ENCODE measurements at regions not wholly inside any gene's neighbourhood (a gene's known extent, or its start where the extent isn't known, plus 50 kb on each side); places are given as distances from the start of the nearest gene placed in this dataset.

DNA sequence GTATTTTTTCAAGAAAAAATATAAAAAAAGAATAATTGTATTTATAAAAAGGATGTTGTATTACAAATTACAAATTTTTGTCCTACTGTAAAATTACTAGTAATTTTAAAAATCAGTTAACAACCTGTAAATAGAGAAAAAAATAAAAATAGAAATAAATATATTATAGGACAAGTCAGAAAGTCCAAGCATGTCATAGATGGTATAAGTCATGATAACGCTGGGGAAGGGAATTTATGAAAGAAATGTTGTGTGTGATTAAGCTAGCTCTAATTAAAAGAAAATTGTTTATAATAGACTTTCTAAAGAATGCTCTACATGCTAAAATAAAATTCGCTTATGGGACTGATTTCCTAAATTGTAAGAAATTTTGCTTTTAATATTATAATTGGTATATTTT is 2329.9 kb downstream of the ARAP2 start:
- TF ChIP-seq, protein P1, sequence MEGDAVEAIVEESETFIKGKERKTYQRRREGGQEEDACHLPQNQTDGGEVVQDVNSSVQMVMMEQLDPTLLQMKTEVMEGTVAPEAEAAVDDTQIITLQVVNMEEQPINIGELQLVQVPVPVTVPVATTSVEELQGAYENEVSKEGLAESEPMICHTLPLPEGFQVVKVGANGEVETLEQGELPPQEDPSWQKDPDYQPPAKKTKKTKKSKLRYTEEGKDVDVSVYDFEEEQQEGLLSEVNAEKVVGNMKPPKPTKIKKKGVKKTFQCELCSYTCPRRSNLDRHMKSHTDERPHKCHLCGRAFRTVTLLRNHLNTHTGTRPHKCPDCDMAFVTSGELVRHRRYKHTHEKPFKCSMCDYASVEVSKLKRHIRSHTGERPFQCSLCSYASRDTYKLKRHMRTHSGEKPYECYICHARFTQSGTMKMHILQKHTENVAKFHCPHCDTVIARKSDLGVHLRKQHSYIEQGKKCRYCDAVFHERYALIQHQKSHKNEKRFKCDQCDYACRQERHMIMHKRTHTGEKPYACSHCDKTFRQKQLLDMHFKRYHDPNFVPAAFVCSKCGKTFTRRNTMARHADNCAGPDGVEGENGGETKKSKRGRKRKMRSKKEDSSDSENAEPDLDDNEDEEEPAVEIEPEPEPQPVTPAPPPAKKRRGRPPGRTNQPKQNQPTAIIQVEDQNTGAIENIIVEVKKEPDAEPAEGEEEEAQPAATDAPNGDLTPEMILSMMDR (IDR thresholded peaks at IDR 0.05; ENCODE audit: control extremely low read depth in 1 of 3, insufficient read depth in 1 of 3, low read depth in 1 of 3, low read length in 3 of 3), result no peak
- no peak for TF ChIP-seq POLR2A (IDR thresholded peaks at IDR 0.05; ENCODE audit: control extremely low read depth in 1 of 2, low read depth in 2 of 2, low read length in 2 of 2)
- no peak for TF ChIP-seq JUND (IDR thresholded peaks at IDR 0.05; ENCODE audit: low read length)
- no peak for TF ChIP-seq HDAC2 (IDR thresholded peaks at IDR 0.05; ENCODE audit: borderline replicate concordance in 1 of 2, low read depth in 2 of 2, low read length in 2 of 2)
- no peak for TF ChIP-seq TBP (IDR thresholded peaks at IDR 0.05; ENCODE audit: low read depth, low read length)
- no peak for TF ChIP-seq ATF3 (IDR thresholded peaks at IDR 0.05; ENCODE audit: insufficient read depth, low read depth, low read length)
- TF ChIP-seq, protein P2, sequence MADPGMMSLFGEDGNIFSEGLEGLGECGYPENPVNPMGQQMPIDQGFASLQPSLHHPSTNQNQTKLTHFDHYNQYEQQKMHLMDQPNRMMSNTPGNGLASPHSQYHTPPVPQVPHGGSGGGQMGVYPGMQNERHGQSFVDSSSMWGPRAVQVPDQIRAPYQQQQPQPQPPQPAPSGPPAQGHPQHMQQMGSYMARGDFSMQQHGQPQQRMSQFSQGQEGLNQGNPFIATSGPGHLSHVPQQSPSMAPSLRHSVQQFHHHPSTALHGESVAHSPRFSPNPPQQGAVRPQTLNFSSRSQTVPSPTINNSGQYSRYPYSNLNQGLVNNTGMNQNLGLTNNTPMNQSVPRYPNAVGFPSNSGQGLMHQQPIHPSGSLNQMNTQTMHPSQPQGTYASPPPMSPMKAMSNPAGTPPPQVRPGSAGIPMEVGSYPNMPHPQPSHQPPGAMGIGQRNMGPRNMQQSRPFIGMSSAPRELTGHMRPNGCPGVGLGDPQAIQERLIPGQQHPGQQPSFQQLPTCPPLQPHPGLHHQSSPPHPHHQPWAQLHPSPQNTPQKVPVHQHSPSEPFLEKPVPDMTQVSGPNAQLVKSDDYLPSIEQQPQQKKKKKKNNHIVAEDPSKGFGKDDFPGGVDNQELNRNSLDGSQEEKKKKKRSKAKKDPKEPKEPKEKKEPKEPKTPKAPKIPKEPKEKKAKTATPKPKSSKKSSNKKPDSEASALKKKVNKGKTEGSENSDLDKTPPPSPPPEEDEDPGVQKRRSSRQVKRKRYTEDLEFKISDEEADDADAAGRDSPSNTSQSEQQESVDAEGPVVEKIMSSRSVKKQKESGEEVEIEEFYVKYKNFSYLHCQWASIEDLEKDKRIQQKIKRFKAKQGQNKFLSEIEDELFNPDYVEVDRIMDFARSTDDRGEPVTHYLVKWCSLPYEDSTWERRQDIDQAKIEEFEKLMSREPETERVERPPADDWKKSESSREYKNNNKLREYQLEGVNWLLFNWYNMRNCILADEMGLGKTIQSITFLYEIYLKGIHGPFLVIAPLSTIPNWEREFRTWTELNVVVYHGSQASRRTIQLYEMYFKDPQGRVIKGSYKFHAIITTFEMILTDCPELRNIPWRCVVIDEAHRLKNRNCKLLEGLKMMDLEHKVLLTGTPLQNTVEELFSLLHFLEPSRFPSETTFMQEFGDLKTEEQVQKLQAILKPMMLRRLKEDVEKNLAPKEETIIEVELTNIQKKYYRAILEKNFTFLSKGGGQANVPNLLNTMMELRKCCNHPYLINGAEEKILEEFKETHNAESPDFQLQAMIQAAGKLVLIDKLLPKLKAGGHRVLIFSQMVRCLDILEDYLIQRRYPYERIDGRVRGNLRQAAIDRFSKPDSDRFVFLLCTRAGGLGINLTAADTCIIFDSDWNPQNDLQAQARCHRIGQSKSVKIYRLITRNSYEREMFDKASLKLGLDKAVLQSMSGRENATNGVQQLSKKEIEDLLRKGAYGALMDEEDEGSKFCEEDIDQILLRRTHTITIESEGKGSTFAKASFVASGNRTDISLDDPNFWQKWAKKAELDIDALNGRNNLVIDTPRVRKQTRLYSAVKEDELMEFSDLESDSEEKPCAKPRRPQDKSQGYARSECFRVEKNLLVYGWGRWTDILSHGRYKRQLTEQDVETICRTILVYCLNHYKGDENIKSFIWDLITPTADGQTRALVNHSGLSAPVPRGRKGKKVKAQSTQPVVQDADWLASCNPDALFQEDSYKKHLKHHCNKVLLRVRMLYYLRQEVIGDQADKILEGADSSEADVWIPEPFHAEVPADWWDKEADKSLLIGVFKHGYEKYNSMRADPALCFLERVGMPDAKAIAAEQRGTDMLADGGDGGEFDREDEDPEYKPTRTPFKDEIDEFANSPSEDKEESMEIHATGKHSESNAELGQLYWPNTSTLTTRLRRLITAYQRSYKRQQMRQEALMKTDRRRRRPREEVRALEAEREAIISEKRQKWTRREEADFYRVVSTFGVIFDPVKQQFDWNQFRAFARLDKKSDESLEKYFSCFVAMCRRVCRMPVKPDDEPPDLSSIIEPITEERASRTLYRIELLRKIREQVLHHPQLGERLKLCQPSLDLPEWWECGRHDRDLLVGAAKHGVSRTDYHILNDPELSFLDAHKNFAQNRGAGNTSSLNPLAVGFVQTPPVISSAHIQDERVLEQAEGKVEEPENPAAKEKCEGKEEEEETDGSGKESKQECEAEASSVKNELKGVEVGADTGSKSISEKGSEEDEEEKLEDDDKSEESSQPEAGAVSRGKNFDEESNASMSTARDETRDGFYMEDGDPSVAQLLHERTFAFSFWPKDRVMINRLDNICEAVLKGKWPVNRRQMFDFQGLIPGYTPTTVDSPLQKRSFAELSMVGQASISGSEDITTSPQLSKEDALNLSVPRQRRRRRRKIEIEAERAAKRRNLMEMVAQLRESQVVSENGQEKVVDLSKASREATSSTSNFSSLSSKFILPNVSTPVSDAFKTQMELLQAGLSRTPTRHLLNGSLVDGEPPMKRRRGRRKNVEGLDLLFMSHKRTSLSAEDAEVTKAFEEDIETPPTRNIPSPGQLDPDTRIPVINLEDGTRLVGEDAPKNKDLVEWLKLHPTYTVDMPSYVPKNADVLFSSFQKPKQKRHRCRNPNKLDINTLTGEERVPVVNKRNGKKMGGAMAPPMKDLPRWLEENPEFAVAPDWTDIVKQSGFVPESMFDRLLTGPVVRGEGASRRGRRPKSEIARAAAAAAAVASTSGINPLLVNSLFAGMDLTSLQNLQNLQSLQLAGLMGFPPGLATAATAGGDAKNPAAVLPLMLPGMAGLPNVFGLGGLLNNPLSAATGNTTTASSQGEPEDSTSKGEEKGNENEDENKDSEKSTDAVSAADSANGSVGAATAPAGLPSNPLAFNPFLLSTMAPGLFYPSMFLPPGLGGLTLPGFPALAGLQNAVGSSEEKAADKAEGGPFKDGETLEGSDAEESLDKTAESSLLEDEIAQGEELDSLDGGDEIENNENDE (IDR thresholded peaks at IDR 0.05; ENCODE audit: insufficient replicate concordance, low read length), result no peak
- no peak for TF ChIP-seq PHF8 (conservative IDR thresholded peaks at IDR 0.05; ENCODE audit: low read depth, low read length)
- TF ChIP-seq CEBPB (IDR thresholded peaks at IDR 0.05; ENCODE audit: low read depth, low read length), result no peak
- no peak for TF ChIP-seq ZNF274 (IDR thresholded peaks at IDR 0.05; ENCODE audit: borderline replicate concordance, extremely low read depth, low read length)
- TF ChIP-seq SUZ12 (IDR thresholded peaks at IDR 0.05; ENCODE audit: low read length), result no peak
- TF ChIP-seq KDM4A (IDR thresholded peaks at IDR 0.05; ENCODE audit: low read depth, low read length, severe bottlenecking), result no peak
- TF ChIP-seq MAX (IDR thresholded peaks at IDR 0.05), result no peak
- no peak for TF ChIP-seq EP300 (IDR thresholded peaks at IDR 0.05; ENCODE audit: borderline replicate concordance in 1 of 2, low read depth in 2 of 2, low read length in 2 of 2)
